Neuron (in vitro differentiated cells): ENCODE measurements at regions not wholly inside any gene's neighbourhood (a gene's known extent, or its start where the extent isn't known, plus 50 kb on each side); places are given as distances from the start of the nearest gene placed in this dataset.

Source experiments
- H2AFZ ChIP-seq: one replicate; pipeline ENCODE4 v1.6.1; 2013; ENCODE audit warnings: low read depth, mild to moderate bottlenecking, inconsistent platforms, low read length, moderate library complexity
- H3K27me3 ChIP-seq: one replicate; pipeline ENCODE4 v1.6.1; 2013; ENCODE audit warnings: low read length; ENCODE audit not compliant: insufficient read depth
- H3K36me3 ChIP-seq: one replicate; pipeline ENCODE4 v1.6.1; 2013; ENCODE audit warnings: low read length; ENCODE audit not compliant: insufficient read depth
- H3K4me1 ChIP-seq: one replicate; pipeline ENCODE4 v1.6.1; 2013; ENCODE audit warnings: low read length; ENCODE audit not compliant: insufficient read depth
- H3K4me3 ChIP-seq: 2 replicates; pipeline ENCODE4 v1.5.1; 2013; ENCODE audit warnings: mild to moderate bottlenecking, low read length, moderate library complexity
- H3K9me3 ChIP-seq: one replicate; pipeline ENCODE4 v1.6.1; 2013; ENCODE audit warnings: low read length

GRCh38 chr21:15409031-15409430 is 320.8 kb upstream of the USP25 start:
- H3K27me3 ChIP-seq: no peaks in the 10 kb centered on the region
- H3K36me3 ChIP-seq: no peaks in the 10 kb centered on the region
- H3K4me1 ChIP-seq: peaks cover 6% of the 10 kb centered on the region

GRCh38 chr21:15410853-15411252 is 318.9 kb upstream of the USP25 start:
- Histone ChIP-seq H3K4me1 (peaks cover 14% of the 10 kb centered on the region), H2AFZ (no peak overlapping the region), H3K9me3 (no peaks in the 10 kb centered on the region), H3K27me3 (no peaks in the 10 kb centered on the region), H3K36me3 (no peaks in the 10 kb centered on the region), H3K4me3 (no peak overlapping the region)

More at GRCh38 chr21:15409031-15409430, 320.8 kb upstream of the USP25 start:
- H2AFZ ChIP-seq: no peak overlapping the region
- no peaks in the 10 kb centered on the region for H3K9me3 ChIP-seq
- H3K4me3 ChIP-seq: no peak overlapping the region

GRCh38 chr21:15414057-15414456 is 315.7 kb upstream of the USP25 start:
- Histone ChIP-seq H3K27me3 (no peaks in the 10 kb centered on the region), H2AFZ (no peak overlapping the region), H3K4me1 (peaks cover 17% of the 10 kb centered on the region), H3K9me3 (no peaks in the 10 kb centered on the region), H3K36me3 (no peaks in the 10 kb centered on the region), H3K4me3 (no peak overlapping the region)

- no peak overlapping the region for H2AFZ ChIP-seq
- H3K36me3 ChIP-seq: no peaks in the 10 kb centered on the region
- H3K4me1 ChIP-seq: peaks cover 17% of the 10 kb centered on the region
- no peaks in the 10 kb centered on the region for H3K27me3 ChIP-seq
- H3K4me3 ChIP-seq: no peak overlapping the region
- no peaks in the 10 kb centered on the region for H3K9me3 ChIP-seq
Observed at GRCh38 chr21:15415541-15416261, 314.1 kb upstream of the USP25 start.

- no peak overlapping the region for H2AFZ ChIP-seq
- no peak overlapping the region for H3K4me3 ChIP-seq
- no peaks in the 10 kb centered on the region for H3K27me3 ChIP-seq
- H3K36me3 ChIP-seq: no peaks in the 10 kb centered on the region
- peaks cover 39% of the 10 kb centered on the region for H3K4me1 ChIP-seq
- no peaks in the 10 kb centered on the region for H3K9me3 ChIP-seq
Observed at GRCh38 chr21:15421441-15421881, 308.3 kb upstream of the USP25 start.

GRCh38 chr21:15421947-15422346 is 307.8 kb upstream of the USP25 start:
- H2AFZ ChIP-seq: no peak overlapping the region
- no peak overlapping the region for H3K4me3 ChIP-seq
- H3K4me1 ChIP-seq: peaks cover 36% of the 10 kb centered on the region
- no peaks in the 10 kb centered on the region for H3K9me3 ChIP-seq
- H3K27me3 ChIP-seq: no peaks in the 10 kb centered on the region
- H3K36me3 ChIP-seq: no peaks in the 10 kb centered on the region

GRCh38 chr21:15422783-15423182 is 307.0 kb upstream of the USP25 start:
- no peaks in the 10 kb centered on the region for H3K36me3 ChIP-seq
- peaks cover 36% of the 10 kb centered on the region for H3K4me1 ChIP-seq
- H3K4me3 ChIP-seq: no peak overlapping the region
- no peak overlapping the region for H2AFZ ChIP-seq
- H3K27me3 ChIP-seq: no peaks in the 10 kb centered on the region
- H3K9me3 ChIP-seq: no peaks in the 10 kb centered on the region

- no peak overlapping the region for H3K4me3 ChIP-seq
- H3K36me3 ChIP-seq: no peaks in the 10 kb centered on the region
- peaks cover 36% of the 10 kb centered on the region for H3K4me1 ChIP-seq
- no peaks in the 10 kb centered on the region for H3K9me3 ChIP-seq
- H2AFZ ChIP-seq: peak overlapping the region; percentile 7
- no peaks in the 10 kb centered on the region for H3K27me3 ChIP-seq
Observed at GRCh38 chr21:15423676-15424445, 305.9 kb upstream of the USP25 start.

GRCh38 chr21:15425049-15425448 is 304.7 kb upstream of the USP25 start:
- H3K27me3 ChIP-seq: no peaks in the 10 kb centered on the region
- H3K9me3 ChIP-seq: no peaks in the 10 kb centered on the region
- H3K4me1 ChIP-seq: peaks cover 36% of the 10 kb centered on the region
- H3K36me3 ChIP-seq: no peaks in the 10 kb centered on the region
- no peak overlapping the region for H2AFZ ChIP-seq
- H3K4me3 ChIP-seq: no peak overlapping the region

GRCh38 chr21:15430023-15430422 is 299.8 kb upstream of the USP25 start:
- Histone ChIP-seq H3K9me3 (no peaks in the 10 kb centered on the region), H2AFZ (no peak overlapping the region), H3K4me3 (no peak overlapping the region), H3K27me3 (no peaks in the 10 kb centered on the region), H3K4me1 (peaks cover 14% of the 10 kb centered on the region), H3K36me3 (no peaks in the 10 kb centered on the region)

GRCh38 chr21:15430577-15430976 is 299.2 kb upstream of the USP25 start:
- no peaks in the 10 kb centered on the region for H3K9me3 ChIP-seq

GRCh38 chr21:15431053-15431452 is 298.7 kb upstream of the USP25 start:
- Histone ChIP-seq H3K4me3 (no peak overlapping the region), H3K36me3 (no peaks in the 10 kb centered on the region), H3K9me3 (no peaks in the 10 kb centered on the region), H3K4me1 (peaks cover 12% of the 10 kb centered on the region), H2AFZ (no peak overlapping the region), H3K27me3 (no peaks in the 10 kb centered on the region)

More at GRCh38 chr21:15430577-15430976, 299.2 kb upstream of the USP25 start:
- Histone ChIP-seq H3K4me1 (peaks cover 12% of the 10 kb centered on the region), H3K36me3 (no peaks in the 10 kb centered on the region), H3K27me3 (no peaks in the 10 kb centered on the region), H3K4me3 (no peak overlapping the region), H2AFZ (no peak overlapping the region)

GRCh38 chr21:15433091-15433490 is 296.7 kb upstream of the USP25 start:
- Histone ChIP-seq H3K4me1 (peaks cover 13% of the 10 kb centered on the region), H3K36me3 (no peaks in the 10 kb centered on the region), H3K4me3 (no peak overlapping the region), H2AFZ (no peak overlapping the region), H3K27me3 (no peaks in the 10 kb centered on the region), H3K9me3 (no peaks in the 10 kb centered on the region)
